Liver (tissue), 8 donors: ENCODE measurements at regions not wholly inside any gene's neighbourhood (a gene's known extent, or its start where the extent isn't known, plus 50 kb on each side); places are given as distances from the start of the nearest gene placed in this dataset.

Experiments
- DNase-seq: peaks from one replicate; pipeline ENCODE4 v3.0.0-alpha.2; 2017; ENCODE audit warnings: low spot score
- H3K27ac ChIP-seq, 2 donors: one replicate each; pipeline ENCODE4 v1.7.0; 2013; ENCODE audit warnings: inconsistent platforms in 2 of 2, low read length in 2 of 2, control low read depth in 1 of 2, low read depth in 1 of 2, mild to moderate bottlenecking in 1 of 2
- H3K27me3 ChIP-seq, 4 donors: one replicate each; pipeline versions ENCODE4 v1.6.1 to v1.7.0; 2013; ENCODE audit warnings: low read length in 3 of 4, inconsistent platforms in 1 of 4, mild to moderate bottlenecking in 1 of 4, moderate library complexity in 1 of 4; ENCODE audit not compliant: control insufficient read depth in 4 of 4, insufficient read depth in 4 of 4
- H3K36me3 ChIP-seq, 4 donors: one replicate each; pipeline versions ENCODE4 v1.6.1 to v1.7.0; 2013; ENCODE audit warnings: low read length in 3 of 4, mild to moderate bottlenecking in 3 of 4, low read depth in 1 of 4, moderate library complexity in 1 of 4; ENCODE audit not compliant: control insufficient read depth in 4 of 4, insufficient read depth in 3 of 4
- H3K4me1 ChIP-seq, 4 donors: one replicate each; pipeline versions ENCODE4 v1.6.1 to v1.7.0; 2013; ENCODE audit warnings: low read length in 3 of 4, mild to moderate bottlenecking in 3 of 4, moderate library complexity in 1 of 4; ENCODE audit not compliant: control insufficient read depth in 4 of 4, insufficient read depth in 4 of 4
- H3K4me3 ChIP-seq, 3 donors: one replicate each; pipeline versions ENCODE4 v1.6.1 to v1.7.0; 2013; ENCODE audit warnings: low read length in 3 of 3, control low read depth in 1 of 3, low read depth in 1 of 3, mild to moderate bottlenecking in 1 of 3
- H3K9ac ChIP-seq, 2 donors: one replicate each; pipeline ENCODE4 v1.7.0; 2013; ENCODE audit warnings: low read length in 2 of 2, mild to moderate bottlenecking in 2 of 2, moderate library complexity in 2 of 2, control low read depth in 1 of 2, low read depth in 1 of 2
- H3K9me3 ChIP-seq, 4 donors: one replicate each; pipeline versions ENCODE4 v1.6.1 to v1.7.0; 2013; ENCODE audit warnings: low read length in 3 of 4; ENCODE audit not compliant: control insufficient read depth in 4 of 4
- FOXA1 ChIP-seq: IDR thresholded peaks from 2 replicates; pipeline ENCODE4 v1.6.1; 2016; ENCODE audit warnings: antibody characterized with exemption
- FOXA2 ChIP-seq: IDR thresholded peaks from 2 replicates; pipeline ENCODE4 v1.6.1; 2016; ENCODE audit warnings: antibody characterized with exemption
- HNF4A ChIP-seq, 2 donors: conservative IDR thresholded peaks; 2 replicates each; pipeline ENCODE4 v1.6.1; 2016; ENCODE audit warnings: antibody characterized with exemption in 2 of 2, mild to moderate bottlenecking in 2 of 2
- HNF4G ChIP-seq: IDR thresholded peaks from 2 replicates; pipeline ENCODE4 v1.6.1; 2016; ENCODE audit warnings: antibody characterized with exemption
- RAD21 ChIP-seq, 2 donors: IDR thresholded peaks; 2 replicates each; pipeline ENCODE4 v1.6.1; 2016; ENCODE audit warnings: antibody characterized with exemption in 2 of 2, mild to moderate bottlenecking in 2 of 2
- RXRA ChIP-seq, 2 donors: IDR thresholded peaks; 2 replicates each; pipeline ENCODE4 v1.6.1; 2017 to 2018; ENCODE audit warnings: antibody characterized with exemption in 2 of 2, mild to moderate bottlenecking in 1 of 2
- SP1 ChIP-seq: IDR thresholded peaks from 2 replicates; pipeline ENCODE4 v1.6.1; 2018; ENCODE audit warnings: antibody characterized with exemption, mild to moderate bottlenecking
- TAF1 ChIP-seq: conservative IDR thresholded peaks from 2 replicates; pipeline ENCODE4 v1.6.1; 2016; ENCODE audit warnings: antibody characterized with exemption, mild to moderate bottlenecking
- YY1 ChIP-seq: IDR thresholded peaks from 2 replicates; pipeline ENCODE4 v1.6.1; 2016; ENCODE audit warnings: antibody characterized with exemption, mild to moderate bottlenecking
- WGBS: extraction: QIAGEN DNeasy Blood & Tissue Kit; methylation state at CpG from one replicate; pipeline ENCODE4 v1.1.7; 2013; 5-methylcytosine and 5-hydroxymethylcytosine counted together
- TF ChIP-seq, protein P1 (sequence below): IDR thresholded peaks from 2 replicates; pipeline ENCODE4 v1.6.1; 2016; ENCODE audit warnings: antibody characterized with exemption, mild to moderate bottlenecking
- TF ChIP-seq, protein P2 (sequence below): fragments of 150-350 bp; IDR thresholded peaks from 2 replicates; pipeline ENCODE4 v1.5.1; 2017; ENCODE audit warnings: improper control_type of control experiment, low read depth, low read length; ENCODE audit not compliant: missing input control
- TF ChIP-seq, protein P3 (sequence below): IDR thresholded peaks from 2 replicates; pipeline ENCODE4 v1.6.1; 2016; ENCODE audit warnings: antibody characterized with exemption
- TF ChIP-seq, protein P4 (sequence below): IDR thresholded peaks from 2 replicates; pipeline ENCODE4 v1.6.1; 2016; ENCODE audit warnings: antibody characterized with exemption
- TF ChIP-seq, protein P5 (sequence below): IDR thresholded peaks from 2 replicates; pipeline ENCODE4 v1.6.1; 2016; ENCODE audit warnings: antibody characterized with exemption
- donor health status: healthy.
- donor health status: healthy.
- donor health status: healthy.
- donor health status: healthy.
- donor health status: healthy.

DNA sequence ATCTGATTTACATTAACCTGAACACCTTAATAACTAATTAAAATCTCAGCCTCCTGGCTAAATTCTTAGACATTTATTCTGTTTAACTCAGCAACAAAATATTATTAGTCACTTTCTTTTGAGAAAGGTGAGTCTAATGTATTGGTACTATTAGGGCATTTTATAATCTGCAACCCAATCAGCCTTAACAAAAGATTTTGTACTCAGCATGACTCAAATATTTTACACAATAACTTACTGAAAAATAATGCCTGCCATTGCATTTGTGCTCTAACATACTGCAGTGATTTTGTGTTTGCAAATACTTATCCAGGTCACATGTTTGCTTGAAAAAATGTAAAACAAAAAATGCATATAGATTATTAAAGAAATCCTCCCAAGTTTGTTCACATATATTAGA, 1129.9 kb downstream of the TAF11L14 start (continued):
- TF ChIP-seq, protein P1, sequence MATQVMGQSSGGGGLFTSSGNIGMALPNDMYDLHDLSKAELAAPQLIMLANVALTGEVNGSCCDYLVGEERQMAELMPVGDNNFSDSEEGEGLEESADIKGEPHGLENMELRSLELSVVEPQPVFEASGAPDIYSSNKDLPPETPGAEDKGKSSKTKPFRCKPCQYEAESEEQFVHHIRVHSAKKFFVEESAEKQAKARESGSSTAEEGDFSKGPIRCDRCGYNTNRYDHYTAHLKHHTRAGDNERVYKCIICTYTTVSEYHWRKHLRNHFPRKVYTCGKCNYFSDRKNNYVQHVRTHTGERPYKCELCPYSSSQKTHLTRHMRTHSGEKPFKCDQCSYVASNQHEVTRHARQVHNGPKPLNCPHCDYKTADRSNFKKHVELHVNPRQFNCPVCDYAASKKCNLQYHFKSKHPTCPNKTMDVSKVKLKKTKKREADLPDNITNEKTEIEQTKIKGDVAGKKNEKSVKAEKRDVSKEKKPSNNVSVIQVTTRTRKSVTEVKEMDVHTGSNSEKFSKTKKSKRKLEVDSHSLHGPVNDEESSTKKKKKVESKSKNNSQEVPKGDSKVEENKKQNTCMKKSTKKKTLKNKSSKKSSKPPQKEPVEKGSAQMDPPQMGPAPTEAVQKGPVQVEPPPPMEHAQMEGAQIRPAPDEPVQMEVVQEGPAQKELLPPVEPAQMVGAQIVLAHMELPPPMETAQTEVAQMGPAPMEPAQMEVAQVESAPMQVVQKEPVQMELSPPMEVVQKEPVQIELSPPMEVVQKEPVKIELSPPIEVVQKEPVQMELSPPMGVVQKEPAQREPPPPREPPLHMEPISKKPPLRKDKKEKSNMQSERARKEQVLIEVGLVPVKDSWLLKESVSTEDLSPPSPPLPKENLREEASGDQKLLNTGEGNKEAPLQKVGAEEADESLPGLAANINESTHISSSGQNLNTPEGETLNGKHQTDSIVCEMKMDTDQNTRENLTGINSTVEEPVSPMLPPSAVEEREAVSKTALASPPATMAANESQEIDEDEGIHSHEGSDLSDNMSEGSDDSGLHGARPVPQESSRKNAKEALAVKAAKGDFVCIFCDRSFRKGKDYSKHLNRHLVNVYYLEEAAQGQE = no peak
- TF ChIP-seq RAD21 (IDR thresholded peaks at IDR 0.05) (no peak), YY1 (no peak)

DNA sequence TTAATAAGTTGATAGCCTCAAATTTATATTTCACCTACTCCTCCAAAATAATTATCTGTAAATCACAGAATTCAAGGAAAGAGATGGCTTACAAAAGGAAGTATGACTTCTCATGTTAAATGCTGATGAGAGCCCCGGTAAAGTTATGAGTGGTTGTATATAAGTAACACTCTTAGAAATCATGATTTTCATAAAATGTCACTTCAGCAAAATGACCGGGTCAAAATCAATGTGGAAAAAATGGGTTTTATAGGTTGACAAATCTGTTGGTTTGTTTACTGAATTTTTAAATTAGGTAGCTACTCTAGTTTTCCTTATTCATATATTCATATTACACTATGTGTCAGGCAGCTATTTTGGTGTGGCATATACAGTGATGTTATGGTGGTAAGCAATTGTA, 1131.0 kb downstream of the TAF11L14 start:
- Histone ChIP-seq H3K9ac (no peak overlapping the region), H3K36me3 (no peaks in the 10 kb centered on the region), H3K9me3 (no peaks in the 10 kb centered on the region), H3K27ac (no peak overlapping the region), H3K4me1 (no peaks in the 10 kb centered on the region), H3K27me3 (no peaks in the 10 kb centered on the region), H3K4me3 (no peak overlapping the region)
- no peak for DNase-seq
- TF ChIP-seq TAF1 (no peak), HNF4G (no peak), FOXA1 (no peak), FOXA2 (no peak), SP1 (no peak), HNF4A (conservative IDR thresholded peaks at IDR 0.05) (no peak), RXRA (IDR thresholded peaks at IDR 0.05) (no peak)
- TF ChIP-seq, protein P1 = no peak
- TF ChIP-seq, protein P2, sequence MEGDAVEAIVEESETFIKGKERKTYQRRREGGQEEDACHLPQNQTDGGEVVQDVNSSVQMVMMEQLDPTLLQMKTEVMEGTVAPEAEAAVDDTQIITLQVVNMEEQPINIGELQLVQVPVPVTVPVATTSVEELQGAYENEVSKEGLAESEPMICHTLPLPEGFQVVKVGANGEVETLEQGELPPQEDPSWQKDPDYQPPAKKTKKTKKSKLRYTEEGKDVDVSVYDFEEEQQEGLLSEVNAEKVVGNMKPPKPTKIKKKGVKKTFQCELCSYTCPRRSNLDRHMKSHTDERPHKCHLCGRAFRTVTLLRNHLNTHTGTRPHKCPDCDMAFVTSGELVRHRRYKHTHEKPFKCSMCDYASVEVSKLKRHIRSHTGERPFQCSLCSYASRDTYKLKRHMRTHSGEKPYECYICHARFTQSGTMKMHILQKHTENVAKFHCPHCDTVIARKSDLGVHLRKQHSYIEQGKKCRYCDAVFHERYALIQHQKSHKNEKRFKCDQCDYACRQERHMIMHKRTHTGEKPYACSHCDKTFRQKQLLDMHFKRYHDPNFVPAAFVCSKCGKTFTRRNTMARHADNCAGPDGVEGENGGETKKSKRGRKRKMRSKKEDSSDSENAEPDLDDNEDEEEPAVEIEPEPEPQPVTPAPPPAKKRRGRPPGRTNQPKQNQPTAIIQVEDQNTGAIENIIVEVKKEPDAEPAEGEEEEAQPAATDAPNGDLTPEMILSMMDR = no peak
- TF ChIP-seq, protein P3, sequence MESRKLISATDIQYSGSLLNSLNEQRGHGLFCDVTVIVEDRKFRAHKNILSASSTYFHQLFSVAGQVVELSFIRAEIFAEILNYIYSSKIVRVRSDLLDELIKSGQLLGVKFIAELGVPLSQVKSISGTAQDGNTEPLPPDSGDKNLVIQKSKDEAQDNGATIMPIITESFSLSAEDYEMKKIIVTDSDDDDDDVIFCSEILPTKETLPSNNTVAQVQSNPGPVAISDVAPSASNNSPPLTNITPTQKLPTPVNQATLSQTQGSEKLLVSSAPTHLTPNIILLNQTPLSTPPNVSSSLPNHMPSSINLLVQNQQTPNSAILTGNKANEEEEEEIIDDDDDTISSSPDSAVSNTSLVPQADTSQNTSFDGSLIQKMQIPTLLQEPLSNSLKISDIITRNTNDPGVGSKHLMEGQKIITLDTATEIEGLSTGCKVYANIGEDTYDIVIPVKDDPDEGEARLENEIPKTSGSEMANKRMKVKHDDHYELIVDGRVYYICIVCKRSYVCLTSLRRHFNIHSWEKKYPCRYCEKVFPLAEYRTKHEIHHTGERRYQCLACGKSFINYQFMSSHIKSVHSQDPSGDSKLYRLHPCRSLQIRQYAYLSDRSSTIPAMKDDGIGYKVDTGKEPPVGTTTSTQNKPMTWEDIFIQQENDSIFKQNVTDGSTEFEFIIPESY = no peak
- TF ChIP-seq, protein P4, sequence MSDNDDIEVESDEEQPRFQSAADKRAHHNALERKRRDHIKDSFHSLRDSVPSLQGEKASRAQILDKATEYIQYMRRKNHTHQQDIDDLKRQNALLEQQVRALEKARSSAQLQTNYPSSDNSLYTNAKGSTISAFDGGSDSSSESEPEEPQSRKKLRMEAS = no peak
- TF ChIP-seq, protein P5, sequence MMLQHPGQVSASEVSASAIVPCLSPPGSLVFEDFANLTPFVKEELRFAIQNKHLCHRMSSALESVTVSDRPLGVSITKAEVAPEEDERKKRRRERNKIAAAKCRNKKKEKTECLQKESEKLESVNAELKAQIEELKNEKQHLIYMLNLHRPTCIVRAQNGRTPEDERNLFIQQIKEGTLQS = no peak
- WGBS = 94% methylated on average over 2 of the region's 2 CpGs
